ENCODE measurements at regions not wholly inside any gene's neighbourhood (a gene's known extent, or its start where the extent isn't known, plus 50 kb on each side); places are given as distances from the start of the nearest gene placed in this dataset.
A peak's percentile ranks its signal among the peaks of the same experiment; 100 is the strongest.

GRCh38 chr13:40384976-40385857, 281.2 kb downstream of the FOXO1 start:
- Histone ChIP-seq H3K4me1 (ENCODE audit: control insufficient read depth, insufficient read depth, low read length) (no peaks in the 10 kb centered on the region), H3K27ac (ENCODE audit: low read length) (no peak overlapping the region), H3K4me3 (ENCODE audit: low read length in 2 of 2) (no peak overlapping the region), H3K9me3 (ENCODE audit: control insufficient read depth in 2 of 2, low read length in 2 of 2) (no peaks in the 10 kb centered on the region), H3K9ac (ENCODE audit: low read length in 2 of 2) (no peak overlapping the region), H3K27me3 (ENCODE audit: control insufficient read depth in 1 of 2, insufficient read depth in 2 of 2, low read length in 2 of 2) (peaks cover 0 to 2% of the 10 kb centered on the region in 2 donors), H3K36me3 (ENCODE audit: control insufficient read depth in 2 of 2, insufficient read depth in 2 of 2, low read length in 2 of 2) (no peaks in the 10 kb centered on the region)

DNA sequence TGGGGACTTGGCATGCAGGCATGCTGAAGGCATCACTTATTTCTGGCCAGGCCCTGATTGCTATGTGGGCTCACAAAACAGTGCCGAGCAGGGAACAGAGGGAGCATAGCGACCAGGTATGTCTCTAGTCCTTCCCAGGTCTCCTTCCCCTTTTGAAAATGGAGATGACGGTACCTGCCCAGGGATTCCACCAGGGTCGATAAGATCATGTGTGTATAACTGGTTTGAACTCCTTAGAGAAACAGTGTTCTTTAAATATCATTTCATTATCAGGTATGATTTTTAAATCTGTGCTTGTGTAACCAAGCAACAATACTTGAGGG, 280.6 kb downstream of the FOXO1 start:
- Histone ChIP-seq H3K27me3 (ENCODE audit: control insufficient read depth in 1 of 2, insufficient read depth in 2 of 2, low read length in 2 of 2) (peaks cover 0 to 2% of the 10 kb centered on the region in 2 donors), H3K4me3 (ENCODE audit: low read length in 2 of 2) (no peak overlapping the region), H3K36me3 (ENCODE audit: control insufficient read depth in 2 of 2, insufficient read depth in 2 of 2, low read length in 2 of 2) (no peaks in the 10 kb centered on the region), H3K27ac (ENCODE audit: low read length) (no peak overlapping the region), H3K9ac (ENCODE audit: low read length in 2 of 2) (no peak overlapping the region), H3K9me3 (ENCODE audit: control insufficient read depth in 2 of 2, low read length in 2 of 2) (no peaks in the 10 kb centered on the region), H3K4me1 (ENCODE audit: control insufficient read depth, insufficient read depth, low read length) (peaks cover 5% of the 10 kb centered on the region)

DNA sequence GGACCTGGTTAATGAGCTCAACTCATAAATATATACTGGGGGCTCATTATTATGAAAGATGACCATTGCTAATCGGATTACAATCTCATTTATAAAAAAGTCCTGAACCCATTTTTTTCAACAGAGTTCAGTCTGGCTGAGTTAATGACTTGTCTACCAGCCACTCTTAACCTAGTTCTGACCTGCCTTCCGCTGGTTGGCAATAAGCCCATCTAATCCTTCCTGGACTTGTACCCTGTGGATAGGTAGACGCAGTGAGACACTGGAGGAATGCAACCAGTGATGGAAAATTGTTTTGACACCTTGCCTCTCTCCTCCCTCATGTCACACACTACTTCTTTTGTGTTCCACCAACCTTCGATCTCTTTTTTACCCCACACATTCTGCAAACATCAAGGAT, 279.9 kb downstream of the FOXO1 start:
- Histone ChIP-seq H3K36me3 (ENCODE audit: control insufficient read depth in 2 of 2, insufficient read depth in 2 of 2, low read length in 2 of 2) (no peaks in the 10 kb centered on the region), H3K4me1 (ENCODE audit: control insufficient read depth, insufficient read depth, low read length) (peaks cover 6% of the 10 kb centered on the region), H3K9me3 (ENCODE audit: control insufficient read depth in 2 of 2, low read length in 2 of 2) (no peaks in the 10 kb centered on the region), H3K27me3 (ENCODE audit: control insufficient read depth in 1 of 2, insufficient read depth in 2 of 2, low read length in 2 of 2) (peaks cover 0 to 2% of the 10 kb centered on the region in 2 donors), H3K27ac (ENCODE audit: low read length) (no peak overlapping the region), H3K9ac (ENCODE audit: low read length in 2 of 2) (no peak overlapping the region), H3K4me3 (ENCODE audit: low read length in 2 of 2) (no peak overlapping the region)

DNA sequence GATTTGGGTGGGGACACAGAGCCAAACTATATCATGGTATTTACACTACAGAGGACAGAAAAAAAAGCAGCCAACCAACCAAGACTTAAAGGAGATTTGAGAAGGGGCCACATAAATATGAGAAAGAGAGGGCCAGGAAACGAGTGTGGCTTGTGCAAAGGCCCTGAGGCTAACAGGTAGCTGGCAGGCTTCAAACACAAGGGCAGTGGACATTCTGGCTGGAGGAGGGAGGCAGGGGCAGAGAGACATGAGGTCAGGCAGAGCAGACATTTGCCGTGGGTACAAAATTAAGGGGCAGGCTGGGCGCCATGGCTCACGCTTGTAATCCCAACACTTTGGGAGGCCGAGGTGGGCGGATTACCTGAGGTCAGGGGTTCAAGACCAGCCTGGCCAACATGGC, 278.7 kb downstream of the FOXO1 start:
- H3K27me3 ChIP-seq (ENCODE audit: control insufficient read depth in 1 of 2, insufficient read depth in 2 of 2, low read length in 2 of 2): peaks cover 0 to 2% of the 10 kb centered on the region in 2 donors
- H3K27ac ChIP-seq (ENCODE audit: low read length): no peak overlapping the region
- peaks cover 6% of the 10 kb centered on the region for H3K4me1 ChIP-seq (ENCODE audit: control insufficient read depth, insufficient read depth, low read length)
- no peak overlapping the region for H3K4me3 ChIP-seq (ENCODE audit: low read length in 2 of 2)
- H3K9me3 ChIP-seq (ENCODE audit: control insufficient read depth in 2 of 2, low read length in 2 of 2): no peaks in the 10 kb centered on the region
- no peak overlapping the region for H3K9ac ChIP-seq (ENCODE audit: low read length in 2 of 2)
- H3K36me3 ChIP-seq (ENCODE audit: control insufficient read depth in 2 of 2, insufficient read depth in 2 of 2, low read length in 2 of 2): no peaks in the 10 kb centered on the region

- Histone ChIP-seq H3K27ac (ENCODE audit: low read length) (no peak overlapping the region), H3K36me3 (ENCODE audit: control insufficient read depth in 2 of 2, insufficient read depth in 2 of 2, low read length in 2 of 2) (no peaks in the 10 kb centered on the region), H3K9ac (ENCODE audit: low read length in 2 of 2) (no peak overlapping the region), H3K4me3 (ENCODE audit: low read length in 2 of 2) (no peak overlapping the region), H3K27me3 (ENCODE audit: control insufficient read depth in 1 of 2, insufficient read depth in 2 of 2, low read length in 2 of 2) (peaks cover 0 to 2% of the 10 kb centered on the region in 2 donors), H3K9me3 (ENCODE audit: control insufficient read depth in 2 of 2, low read length in 2 of 2) (no peaks in the 10 kb centered on the region), H3K4me1 (ENCODE audit: control insufficient read depth, insufficient read depth, low read length) (peaks cover 6% of the 10 kb centered on the region)
These were observed 277.8 kb downstream of the FOXO1 start for GRCh38 chr13:40388617-40389016.

GRCh38 chr13:40389081-40389641, 277.3 kb downstream of the FOXO1 start:
- Histone ChIP-seq H3K9me3 (ENCODE audit: control insufficient read depth in 2 of 2, low read length in 2 of 2) (no peaks in the 10 kb centered on the region), H3K27me3 (ENCODE audit: control insufficient read depth in 1 of 2, insufficient read depth in 2 of 2, low read length in 2 of 2) (peaks cover 0 to 2% of the 10 kb centered on the region in 2 donors), H3K27ac (ENCODE audit: low read length) (no peak overlapping the region), H3K36me3 (ENCODE audit: control insufficient read depth in 2 of 2, insufficient read depth in 2 of 2, low read length in 2 of 2) (no peaks in the 10 kb centered on the region), H3K4me1 (ENCODE audit: control insufficient read depth, insufficient read depth, low read length) (peaks cover 6% of the 10 kb centered on the region), H3K4me3 (ENCODE audit: low read length in 2 of 2) (no peak overlapping the region), H3K9ac (ENCODE audit: low read length in 2 of 2) (no peak overlapping the region)

DNA sequence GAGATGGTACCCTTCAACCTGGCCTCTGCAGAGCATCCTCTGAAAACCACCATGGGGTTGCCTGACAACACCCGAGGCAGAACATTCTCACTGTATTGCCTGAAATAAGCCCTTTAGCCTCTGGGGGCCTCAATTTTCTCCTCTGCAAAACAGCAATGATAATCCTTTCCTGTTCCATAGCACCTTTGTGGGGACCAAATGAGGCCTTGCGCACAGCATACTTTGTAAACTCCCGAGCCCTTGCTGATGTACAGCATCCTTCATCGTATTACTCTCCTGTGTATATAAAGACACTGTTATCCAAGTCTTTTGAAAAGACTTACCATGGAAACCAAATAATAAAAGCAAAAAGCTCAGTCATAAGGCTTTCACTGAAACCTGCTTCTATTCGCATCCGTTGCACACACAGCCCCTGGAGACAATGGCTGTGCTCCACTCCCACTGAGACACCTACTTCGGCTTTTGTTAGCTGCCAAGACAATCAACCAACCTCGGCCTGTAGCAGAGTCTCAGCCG, 276.0 kb downstream of the FOXO1 start:
- no peak overlapping the region for H3K4me3 ChIP-seq (ENCODE audit: low read length in 2 of 2)

DNA sequence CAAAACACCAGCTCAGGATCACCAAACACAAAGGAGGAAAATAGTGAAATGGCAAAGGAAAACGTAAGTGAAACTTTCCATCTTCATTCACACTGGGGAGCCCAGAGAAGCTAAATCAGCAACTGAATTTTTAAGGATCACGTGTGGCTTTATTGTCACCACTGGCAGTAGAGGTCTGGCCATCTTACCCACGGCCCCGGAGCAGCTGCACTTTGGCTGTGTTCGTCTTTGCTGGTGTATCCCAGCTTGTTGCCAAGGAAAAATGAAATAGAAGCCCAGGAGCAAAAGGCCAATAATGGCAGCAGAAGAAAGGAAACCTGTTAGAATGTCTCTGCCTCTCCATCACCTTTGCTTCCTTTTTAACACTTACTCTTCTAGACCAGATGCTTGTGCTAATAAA, 274.7 kb downstream of the FOXO1 start:
- Histone ChIP-seq H3K9ac (ENCODE audit: low read length in 2 of 2) (no peak overlapping the region), H3K36me3 (ENCODE audit: control insufficient read depth in 2 of 2, insufficient read depth in 2 of 2, low read length in 2 of 2) (no peaks in the 10 kb centered on the region), H3K27me3 (ENCODE audit: control insufficient read depth in 1 of 2, insufficient read depth in 2 of 2, low read length in 2 of 2) (peaks cover 0 to 2% of the 10 kb centered on the region in 2 donors), H3K4me1 (ENCODE audit: control insufficient read depth, insufficient read depth, low read length) (peaks cover 6% of the 10 kb centered on the region), H3K27ac (ENCODE audit: low read length) (no peak overlapping the region), H3K9me3 (ENCODE audit: control insufficient read depth in 2 of 2, low read length in 2 of 2) (no peaks in the 10 kb centered on the region), H3K4me3 (ENCODE audit: low read length in 2 of 2) (peak overlapping the region in 1 of 2 donors; percentile 8)

More for the DNA sequence above, 276.0 kb downstream of the FOXO1 start:
- Histone ChIP-seq H3K9me3 (ENCODE audit: control insufficient read depth in 2 of 2, low read length in 2 of 2) (no peaks in the 10 kb centered on the region), H3K27me3 (ENCODE audit: control insufficient read depth in 1 of 2, insufficient read depth in 2 of 2, low read length in 2 of 2) (peaks cover 0 to 2% of the 10 kb centered on the region in 2 donors), H3K36me3 (ENCODE audit: control insufficient read depth in 2 of 2, insufficient read depth in 2 of 2, low read length in 2 of 2) (no peaks in the 10 kb centered on the region), H3K9ac (ENCODE audit: low read length in 2 of 2) (no peak overlapping the region), H3K27ac (ENCODE audit: low read length) (no peak overlapping the region), H3K4me1 (ENCODE audit: control insufficient read depth, insufficient read depth, low read length) (peaks cover 6% of the 10 kb centered on the region)

- Histone ChIP-seq H3K36me3 (ENCODE audit: control insufficient read depth in 2 of 2, insufficient read depth in 2 of 2, low read length in 2 of 2) (no peaks in the 10 kb centered on the region), H3K9me3 (ENCODE audit: control insufficient read depth in 2 of 2, low read length in 2 of 2) (no peaks in the 10 kb centered on the region), H3K9ac (ENCODE audit: low read length in 2 of 2) (no peak overlapping the region), H3K27me3 (ENCODE audit: control insufficient read depth in 1 of 2, insufficient read depth in 2 of 2, low read length in 2 of 2) (no peaks in the 10 kb centered on the region), H3K27ac (ENCODE audit: low read length) (no peak overlapping the region), H3K4me1 (ENCODE audit: control insufficient read depth, insufficient read depth, low read length) (peaks cover 6% of the 10 kb centered on the region), H3K4me3 (ENCODE audit: low read length in 2 of 2) (no peak overlapping the region)
These were observed 272.0 kb downstream of the FOXO1 start for GRCh38 chr13:40394304-40394985.

DNA sequence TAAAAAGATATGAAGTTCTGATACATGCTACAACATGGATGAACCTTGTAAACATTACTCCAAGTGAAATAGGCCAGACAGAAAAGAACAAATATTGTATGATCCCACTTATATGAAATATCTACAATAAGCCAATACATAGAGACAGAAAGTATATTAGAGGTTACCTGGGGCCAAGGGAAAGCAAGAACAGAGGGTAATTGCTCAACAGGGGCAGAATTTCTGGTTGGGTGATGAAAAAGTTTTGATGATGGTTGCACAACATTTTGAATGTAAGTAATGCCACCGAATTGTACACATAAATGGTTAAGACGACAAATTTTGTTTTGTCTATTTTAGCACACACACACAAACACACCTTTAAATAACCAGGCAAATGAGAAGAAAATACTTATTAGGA, 268.4 kb downstream of the FOXO1 start:
- no peaks in the 10 kb centered on the region for H3K36me3 ChIP-seq (ENCODE audit: control insufficient read depth in 2 of 2, insufficient read depth in 2 of 2, low read length in 2 of 2)
- H3K9me3 ChIP-seq (ENCODE audit: control insufficient read depth in 2 of 2, low read length in 2 of 2): no peaks in the 10 kb centered on the region
- peaks cover 7% of the 10 kb centered on the region for H3K4me1 ChIP-seq (ENCODE audit: control insufficient read depth, insufficient read depth, low read length)
- H3K9ac ChIP-seq (ENCODE audit: low read length in 2 of 2): no peak overlapping the region
- no peaks in the 10 kb centered on the region for H3K27me3 ChIP-seq (ENCODE audit: control insufficient read depth in 1 of 2, insufficient read depth in 2 of 2, low read length in 2 of 2)
- H3K4me3 ChIP-seq (ENCODE audit: low read length in 2 of 2): no peak overlapping the region
- no peak overlapping the region for H3K27ac ChIP-seq (ENCODE audit: low read length)
